ENCODE measurements at regions not wholly inside any gene's neighbourhood (a gene's known extent, or its start where the extent isn't known, plus 50 kb on each side); places are given as distances from the start of the nearest gene placed in this dataset.

GRCh38 chr6:115270953-115271352 lies 789.7 kb downstream of the FRK start:
- no peak overlapping the region for H3K14ac ChIP-seq (ENCODE audit: low read length)
- no peak overlapping the region for H2AK5ac ChIP-seq (ENCODE audit: low read length)
- H2BK12ac ChIP-seq (ENCODE audit: low read length) = no peak overlapping the region
- H4K91ac ChIP-seq (ENCODE audit: low read depth, low read length) = no peak overlapping the region
- no peak overlapping the region for H3K18ac ChIP-seq (ENCODE audit: low read length)
- no peaks in the 10 kb centered on the region for H3K27me3 ChIP-seq (ENCODE audit: insufficient read depth, low read length)
- no peak overlapping the region for H2BK120ac ChIP-seq (ENCODE audit: insufficient read depth, low read length, poor library complexity)
- no peaks in the 10 kb centered on the region for H3K36me3 ChIP-seq (ENCODE audit: control insufficient read depth in 1 of 2, insufficient read depth in 2 of 2, low read length in 2 of 2)
- H2BK5ac ChIP-seq (ENCODE audit: low read depth, low read length, poor library complexity) = no peak overlapping the region
- no peak overlapping the region for H3K23ac ChIP-seq (ENCODE audit: low read length)
- H3K4ac ChIP-seq (ENCODE audit: low read depth, low read length) = no peak overlapping the region
- H4K8ac ChIP-seq (ENCODE audit: low read depth, low read length) = no peak overlapping the region
- no peaks in the 10 kb centered on the region for H3K79me2 ChIP-seq (ENCODE audit: control insufficient read depth, insufficient read depth, low read length, poor library complexity)
- DNase-seq = no peak
- H3K9me3 ChIP-seq (ENCODE audit: insufficient read depth, low read depth, low read length) = peaks cover 2% of the 10 kb centered on the region
- no peaks in the 10 kb centered on the region for H3K4me1 ChIP-seq (ENCODE audit: control insufficient read depth in 1 of 2, insufficient read depth in 2 of 2, low read length in 2 of 2)
- no peak overlapping the region for H3K27ac ChIP-seq (ENCODE audit: low read depth, low read length)
- no peak overlapping the region for H3K4me2 ChIP-seq (ENCODE audit: low read length)
- no peak overlapping the region for H4K12ac ChIP-seq (ENCODE audit: low read depth, low read length)
- no peak overlapping the region for H3K9ac ChIP-seq (ENCODE audit: low read length)
- no peak overlapping the region for H3K4me3 ChIP-seq (ENCODE audit: low read depth, low read length)
- no peaks in the 10 kb centered on the region for H3K79me1 ChIP-seq (ENCODE audit: low read length)
- H2AFZ ChIP-seq (ENCODE audit: insufficient read depth, low read length, poor library complexity) = no peak overlapping the region

- Histone ChIP-seq H3K4me1 (ENCODE audit: control insufficient read depth in 1 of 2, insufficient read depth in 2 of 2, low read length in 2 of 2) (no peaks in the 10 kb centered on the region), H3K9me3 (ENCODE audit: insufficient read depth, low read depth, low read length) (no peaks in the 10 kb centered on the region), H4K8ac (ENCODE audit: low read depth, low read length) (no peak overlapping the region), H3K36me3 (ENCODE audit: control insufficient read depth in 1 of 2, insufficient read depth in 2 of 2, low read length in 2 of 2) (no peaks in the 10 kb centered on the region), H3K79me2 (ENCODE audit: control insufficient read depth, insufficient read depth, low read length, poor library complexity) (no peaks in the 10 kb centered on the region), H3K14ac (ENCODE audit: low read length) (no peak overlapping the region), H3K4me3 (ENCODE audit: low read depth, low read length) (no peak overlapping the region), H2AK5ac (ENCODE audit: low read length) (no peak overlapping the region), H3K27me3 (ENCODE audit: insufficient read depth, low read length) (no peaks in the 10 kb centered on the region), H3K4ac (ENCODE audit: low read depth, low read length) (no peak overlapping the region), H2BK5ac (ENCODE audit: low read depth, low read length, poor library complexity) (no peak overlapping the region), H3K18ac (ENCODE audit: low read length) (no peak overlapping the region), H4K91ac (ENCODE audit: low read depth, low read length) (no peak overlapping the region), H3K4me2 (ENCODE audit: low read length) (no peak overlapping the region), H3K27ac (ENCODE audit: low read depth, low read length) (no peak overlapping the region), H4K12ac (ENCODE audit: low read depth, low read length) (no peak overlapping the region), H3K79me1 (ENCODE audit: low read length) (no peaks in the 10 kb centered on the region), H2BK12ac (ENCODE audit: low read length) (no peak overlapping the region), H3K9ac (ENCODE audit: low read length) (no peak overlapping the region), H2AFZ (ENCODE audit: insufficient read depth, low read length, poor library complexity) (no peak overlapping the region), H3K23ac (ENCODE audit: low read length) (no peak overlapping the region), H2BK120ac (ENCODE audit: insufficient read depth, low read length, poor library complexity) (no peak overlapping the region)
- WGBS (ENCODE audit: extremely low coverage, insufficient coverage, insufficient read length) = no CpG with 5 or more reads among the region's 4 CpGs
- DNase-seq = no peak
Observed at GRCh38 chr6:115241373-115241772, 819.3 kb downstream of the FRK start.

GRCh38 chr6:115221198-115221597 lies 839.5 kb downstream of the FRK start:
- no peak overlapping the region for H3K23ac ChIP-seq (ENCODE audit: low read length)
- no peaks in the 10 kb centered on the region for H3K79me1 ChIP-seq (ENCODE audit: low read length)
- no peaks in the 10 kb centered on the region for H3K4me1 ChIP-seq (ENCODE audit: control insufficient read depth in 1 of 2, insufficient read depth in 2 of 2, low read length in 2 of 2)
- no peak overlapping the region for H3K27ac ChIP-seq (ENCODE audit: low read depth, low read length)
- no peak overlapping the region for H3K4ac ChIP-seq (ENCODE audit: low read depth, low read length)
- no peak overlapping the region for H3K9ac ChIP-seq (ENCODE audit: low read length)
- H3K4me3 ChIP-seq (ENCODE audit: low read depth, low read length) = no peak overlapping the region
- no peak overlapping the region for H3K14ac ChIP-seq (ENCODE audit: low read length)
- no peak overlapping the region for H4K12ac ChIP-seq (ENCODE audit: low read depth, low read length)
- no peak overlapping the region for H4K8ac ChIP-seq (ENCODE audit: low read depth, low read length)
- H2BK5ac ChIP-seq (ENCODE audit: low read depth, low read length, poor library complexity) = no peak overlapping the region
- no peak overlapping the region for H2BK12ac ChIP-seq (ENCODE audit: low read length)
- H2AFZ ChIP-seq (ENCODE audit: insufficient read depth, low read length, poor library complexity) = no peak overlapping the region
- no peak for DNase-seq
- H3K9me3 ChIP-seq (ENCODE audit: insufficient read depth, low read depth, low read length) = peaks cover 5% of the 10 kb centered on the region
- no peaks in the 10 kb centered on the region for H3K27me3 ChIP-seq (ENCODE audit: insufficient read depth, low read length)
- no peaks in the 10 kb centered on the region for H3K79me2 ChIP-seq (ENCODE audit: control insufficient read depth, insufficient read depth, low read length, poor library complexity)
- H3K36me3 ChIP-seq (ENCODE audit: control insufficient read depth in 1 of 2, insufficient read depth in 2 of 2, low read length in 2 of 2) = no peaks in the 10 kb centered on the region
- no peak overlapping the region for H3K18ac ChIP-seq (ENCODE audit: low read length)
- no peak overlapping the region for H4K91ac ChIP-seq (ENCODE audit: low read depth, low read length)
- no peak overlapping the region for H2AK5ac ChIP-seq (ENCODE audit: low read length)
- no CpG with 5 or more reads among the region's 1 CpG for WGBS (ENCODE audit: extremely low coverage, insufficient coverage, insufficient read length)
- no peak overlapping the region for H2BK120ac ChIP-seq (ENCODE audit: insufficient read depth, low read length, poor library complexity)
- H3K4me2 ChIP-seq (ENCODE audit: low read length) = no peak overlapping the region

- H4K12ac ChIP-seq (ENCODE audit: low read depth, low read length) = no peak overlapping the region
- no peak overlapping the region for H3K27ac ChIP-seq (ENCODE audit: low read depth, low read length)
- no peak overlapping the region for H2AFZ ChIP-seq (ENCODE audit: insufficient read depth, low read length, poor library complexity)
- no peak overlapping the region for H4K91ac ChIP-seq (ENCODE audit: low read depth, low read length)
- no peak overlapping the region for H2BK12ac ChIP-seq (ENCODE audit: low read length)
- DNase-seq = no peak
- no peak overlapping the region for H2BK5ac ChIP-seq (ENCODE audit: low read depth, low read length, poor library complexity)
- no peak overlapping the region for H3K14ac ChIP-seq (ENCODE audit: low read length)
- H3K4me2 ChIP-seq (ENCODE audit: low read length) = no peak overlapping the region
- no peak overlapping the region for H3K18ac ChIP-seq (ENCODE audit: low read length)
- peaks cover 5% of the 10 kb centered on the region for H3K9me3 ChIP-seq (ENCODE audit: insufficient read depth, low read depth, low read length)
- no peaks in the 10 kb centered on the region for H3K27me3 ChIP-seq (ENCODE audit: insufficient read depth, low read length)
- no peak overlapping the region for H3K4me3 ChIP-seq (ENCODE audit: low read depth, low read length)
- H3K36me3 ChIP-seq (ENCODE audit: control insufficient read depth in 1 of 2, insufficient read depth in 2 of 2, low read length in 2 of 2) = no peaks in the 10 kb centered on the region
- H4K8ac ChIP-seq (ENCODE audit: low read depth, low read length) = no peak overlapping the region
- no peak overlapping the region for H3K4ac ChIP-seq (ENCODE audit: low read depth, low read length)
- no peaks in the 10 kb centered on the region for H3K79me2 ChIP-seq (ENCODE audit: control insufficient read depth, insufficient read depth, low read length, poor library complexity)
- no peak overlapping the region for H3K9ac ChIP-seq (ENCODE audit: low read length)
- H2AK5ac ChIP-seq (ENCODE audit: low read length) = no peak overlapping the region
- no peak overlapping the region for H3K23ac ChIP-seq (ENCODE audit: low read length)
- H3K4me1 ChIP-seq (ENCODE audit: control insufficient read depth in 1 of 2, insufficient read depth in 2 of 2, low read length in 2 of 2) = no peaks in the 10 kb centered on the region
- no peaks in the 10 kb centered on the region for H3K79me1 ChIP-seq (ENCODE audit: low read length)
- H2BK120ac ChIP-seq (ENCODE audit: insufficient read depth, low read length, poor library complexity) = no peak overlapping the region
Observed at GRCh38 chr6:115220551-115221159, 840.0 kb downstream of the FRK start.
